Neural progenitor cell (in vitro differentiated cells): ENCODE measurements at regions not wholly inside any gene's neighbourhood (a gene's known extent, or its start where the extent isn't known, plus 50 kb on each side); places are given as distances from the start of the nearest gene placed in this dataset.
A peak's percentile ranks its signal among the peaks of the same experiment; 100 is the strongest.

Experiments
- DNase-seq: peaks from one replicate; pipeline ENCODE4 v3.0.0-alpha.2; 2016; ENCODE audit warnings: low spot score
- H2AFZ ChIP-seq: fragments of 200-600 bp; sonication (generic); replicated peaks from 2 replicates; pipeline ENCODE4 v1.6.1; 2016; ENCODE audit warnings: antibody characterized with exemption
- H3F3A ChIP-seq: fragments of 200-600 bp; sonication (generic); 2 replicates; pipeline ENCODE4 v1.6.1; 2016; ENCODE audit warnings: antibody characterized with exemption, low read depth
- H3K27ac ChIP-seq: fragments of 200-600 bp; sonication (generic); 2 replicates; pipeline ENCODE4 v1.5.1; 2016; ENCODE audit warnings: mild to moderate bottlenecking
- H3K27me3 ChIP-seq: fragments of 200-600 bp; sonication (generic); 2 replicates; pipeline ENCODE4 v1.6.1; 2016; ENCODE audit warnings: mild to moderate bottlenecking, moderate library complexity
- H3K36me3 ChIP-seq: fragments of 200-600 bp; sonication (generic); 2 replicates; pipeline ENCODE4 v1.5.1; 2016
- H3K4me1 ChIP-seq: fragments of 200-600 bp; sonication (generic); 2 replicates; pipeline ENCODE4 v1.6.1; 2016; ENCODE audit warnings: mixed run types
- H3K4me2 ChIP-seq: fragments of 200-600 bp; sonication (generic); 2 replicates; pipeline ENCODE4 v1.6.1; 2016
- H3K4me3 ChIP-seq: fragments of 200-600 bp; sonication (generic); 2 replicates; pipeline ENCODE4 v1.5.1; 2016
- H3K79me2 ChIP-seq: fragments of 200-600 bp; sonication (generic); 2 replicates; pipeline ENCODE4 v1.6.1; 2016; ENCODE audit warnings: low read depth
- H3K9ac ChIP-seq: fragments of 200-600 bp; sonication (generic); 2 replicates; pipeline ENCODE4 v1.6.1; 2016
- H3K9me3 ChIP-seq: fragments of 200-600 bp; sonication (generic); 2 replicates; pipeline ENCODE4 v1.5.1; 2016; ENCODE audit warnings: low read depth
- H4K20me1 ChIP-seq: fragments of 200-600 bp; sonication (generic); 2 replicates; pipeline ENCODE4 v1.6.1; 2016; ENCODE audit warnings: low read depth
- H3K27ac Mint-ChIP-seq: 3 replicates; pipeline ENCODE4 v1.8.0; 2021; ENCODE audit warnings: mixed read lengths
- H3K27me3 Mint-ChIP-seq: 2 replicates; pipeline ENCODE4 v1.8.0; 2022; ENCODE audit warnings: low read depth, mild to moderate bottlenecking, inconsistent platforms, moderate library complexity, mixed read lengths; ENCODE audit not compliant: insufficient read depth
- H3K36me3 Mint-ChIP-seq: 3 replicates; pipeline ENCODE4 v1.8.0; 2021; ENCODE audit warnings: mixed read lengths
- H3K4me1 Mint-ChIP-seq: 3 replicates; pipeline ENCODE4 v1.8.0; 2021; ENCODE audit warnings: mixed read lengths
- H3K4me3 Mint-ChIP-seq: 3 replicates; pipeline ENCODE4 v1.8.0; 2021; ENCODE audit warnings: mild to moderate bottlenecking, moderate library complexity, mixed read lengths
- H3K9me3 Mint-ChIP-seq: 3 replicates; pipeline ENCODE4 v1.8.0; 2020; ENCODE audit warnings: mixed read lengths
- EZH2 ChIP-seq: fragments of 200-600 bp; sonication (generic); IDR thresholded peaks from 2 replicates; pipeline ENCODE4 v1.6.1; 2017; ENCODE audit warnings: antibody characterized with exemption, mild to moderate bottlenecking, moderate library complexity
- EZH2phosphoT487 ChIP-seq: fragments of 200-600 bp; sonication (generic); IDR thresholded peaks from 2 replicates; pipeline ENCODE4 v1.6.1; 2017; ENCODE audit warnings: antibody characterized with exemption
- TF ChIP-seq, protein P1 (sequence below): fragments of 200-600 bp; sonication (generic); IDR thresholded peaks from 2 replicates; pipeline ENCODE4 v1.5.1; 2017; ENCODE audit warnings: antibody characterized with exemption, mild to moderate bottlenecking

DNA sequence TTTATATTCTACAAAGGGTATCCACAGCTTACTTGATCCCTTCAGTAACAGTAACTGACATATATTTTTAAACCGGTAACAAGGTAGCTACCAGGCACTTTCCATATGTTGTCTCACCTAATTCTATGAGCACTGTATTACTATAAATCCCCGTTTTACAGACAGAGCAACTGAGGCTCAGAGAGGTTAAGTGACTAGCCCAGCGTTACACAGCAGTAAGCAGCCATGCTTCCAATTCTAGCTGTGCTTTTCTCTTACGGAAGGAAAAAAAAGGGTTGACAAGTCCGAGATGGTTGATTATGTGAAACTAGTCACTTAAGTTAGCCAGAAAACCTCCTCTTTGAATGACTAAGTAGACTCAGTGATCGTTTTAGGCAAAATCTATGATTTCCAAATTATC lies 187.3 kb upstream of the LHX5 start:
- Histone ChIP-seq H3K4me3 (no peak overlapping the region), H3K27me3 (no peaks in the 10 kb centered on the region), H3K4me1 (peaks cover 43% of the 10 kb centered on the region), H3K9ac (no peak overlapping the region), H2AFZ (no peak overlapping the region), H3K4me2 (no peak overlapping the region), H3F3A (peaks cover 44% of the 10 kb centered on the region), H3K27ac (no peak overlapping the region), H3K9me3 (no peaks in the 10 kb centered on the region), H4K20me1 (no peaks in the 10 kb centered on the region), H3K36me3 (no peaks in the 10 kb centered on the region), H3K79me2 (no peaks in the 10 kb centered on the region)
- Mint-ChIP-seq H3K27ac (peak overlapping the region; percentile 49), H3K4me1 (peaks cover 40% of the 10 kb centered on the region), H3K27me3 (peaks cover 30% of the 10 kb centered on the region), H3K4me3 (no peak overlapping the region), H3K36me3 (peaks cover 2% of the 10 kb centered on the region), H3K9me3 (peaks cover 17% of the 10 kb centered on the region)
- TF ChIP-seq EZH2: no peak
- no peak for TF ChIP-seq EZH2phosphoT487
- no peak for DNase-seq

DNA sequence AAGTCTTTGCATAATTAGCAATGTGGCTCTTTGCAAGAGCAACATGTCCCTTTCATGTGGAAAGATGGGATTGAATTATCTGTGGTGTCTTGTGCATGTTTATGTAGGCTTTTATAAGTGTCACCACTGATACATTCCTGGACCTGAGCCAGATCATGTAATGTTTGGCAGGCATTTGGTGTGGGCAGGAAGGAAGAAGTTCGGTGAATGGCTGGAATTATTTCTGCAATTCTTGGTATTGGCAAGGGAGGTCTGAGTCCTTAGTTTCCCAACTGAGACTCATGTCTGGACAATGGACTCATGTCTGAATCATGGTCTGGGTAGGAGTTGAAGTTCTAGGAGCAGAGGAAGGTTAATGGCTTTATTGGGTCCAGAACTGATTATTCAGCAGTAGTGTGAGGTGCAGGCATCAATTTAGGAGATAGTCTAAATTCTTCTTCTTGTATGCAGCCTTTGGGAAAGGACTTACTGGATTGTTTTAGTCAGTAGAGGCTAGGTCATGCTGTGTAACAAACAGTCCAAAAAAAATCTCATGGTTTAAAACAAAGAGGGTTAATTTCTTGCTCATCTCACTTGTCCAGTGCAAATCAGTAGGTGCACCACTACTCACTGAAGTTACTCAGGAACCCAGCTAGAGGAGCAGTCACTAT lies 186.5 kb upstream of the LHX5 start:
- H3K4me3 Mint-ChIP-seq: no peak overlapping the region
- Histone ChIP-seq H3K9me3 (no peaks in the 10 kb centered on the region), H2AFZ (no peak overlapping the region), H3K36me3 (no peaks in the 10 kb centered on the region), H3K27ac (no peak overlapping the region), H3K4me2 (no peak overlapping the region), H3K79me2 (no peaks in the 10 kb centered on the region), H4K20me1 (no peaks in the 10 kb centered on the region), H3F3A (peaks cover 35% of the 10 kb centered on the region), H3K4me1 (peaks cover 34% of the 10 kb centered on the region), H3K9ac (no peak overlapping the region), H3K27me3 (no peaks in the 10 kb centered on the region), H3K4me3 (no peak overlapping the region)
- H3K9me3 Mint-ChIP-seq: peaks cover 24% of the 10 kb centered on the region
- H3K27ac Mint-ChIP-seq: no peak overlapping the region
- peaks cover 2% of the 10 kb centered on the region for H3K36me3 Mint-ChIP-seq
- TF ChIP-seq EZH2: no peak
- TF ChIP-seq, protein P1, sequence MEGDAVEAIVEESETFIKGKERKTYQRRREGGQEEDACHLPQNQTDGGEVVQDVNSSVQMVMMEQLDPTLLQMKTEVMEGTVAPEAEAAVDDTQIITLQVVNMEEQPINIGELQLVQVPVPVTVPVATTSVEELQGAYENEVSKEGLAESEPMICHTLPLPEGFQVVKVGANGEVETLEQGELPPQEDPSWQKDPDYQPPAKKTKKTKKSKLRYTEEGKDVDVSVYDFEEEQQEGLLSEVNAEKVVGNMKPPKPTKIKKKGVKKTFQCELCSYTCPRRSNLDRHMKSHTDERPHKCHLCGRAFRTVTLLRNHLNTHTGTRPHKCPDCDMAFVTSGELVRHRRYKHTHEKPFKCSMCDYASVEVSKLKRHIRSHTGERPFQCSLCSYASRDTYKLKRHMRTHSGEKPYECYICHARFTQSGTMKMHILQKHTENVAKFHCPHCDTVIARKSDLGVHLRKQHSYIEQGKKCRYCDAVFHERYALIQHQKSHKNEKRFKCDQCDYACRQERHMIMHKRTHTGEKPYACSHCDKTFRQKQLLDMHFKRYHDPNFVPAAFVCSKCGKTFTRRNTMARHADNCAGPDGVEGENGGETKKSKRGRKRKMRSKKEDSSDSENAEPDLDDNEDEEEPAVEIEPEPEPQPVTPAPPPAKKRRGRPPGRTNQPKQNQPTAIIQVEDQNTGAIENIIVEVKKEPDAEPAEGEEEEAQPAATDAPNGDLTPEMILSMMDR: no peak
- TF ChIP-seq EZH2phosphoT487: no peak
- no peak for DNase-seq
- H3K27me3 Mint-ChIP-seq: peaks cover 35% of the 10 kb centered on the region
- peaks cover 31% of the 10 kb centered on the region for H3K4me1 Mint-ChIP-seq

DNA sequence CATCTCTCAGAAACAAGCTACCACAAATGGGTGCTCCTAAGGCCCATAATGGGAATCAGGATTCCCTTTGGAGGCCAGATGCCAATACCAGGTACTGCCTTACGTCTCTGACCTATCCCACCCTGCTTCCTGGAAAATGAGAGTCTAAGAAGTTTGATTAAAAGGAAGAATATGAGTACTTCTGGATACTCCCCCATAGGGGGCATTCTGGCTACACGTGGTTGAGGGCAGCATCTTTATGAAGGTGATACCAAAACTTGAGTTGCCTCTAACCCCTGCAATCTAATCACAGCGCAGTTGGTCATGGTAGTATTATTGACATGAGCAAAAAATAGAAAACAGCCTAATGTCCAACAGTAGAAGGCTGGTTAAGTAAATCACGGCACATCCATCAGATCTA lies 184.2 kb upstream of the LHX5 start:
- H3K27me3 Mint-ChIP-seq: peaks cover 31% of the 10 kb centered on the region

DNA sequence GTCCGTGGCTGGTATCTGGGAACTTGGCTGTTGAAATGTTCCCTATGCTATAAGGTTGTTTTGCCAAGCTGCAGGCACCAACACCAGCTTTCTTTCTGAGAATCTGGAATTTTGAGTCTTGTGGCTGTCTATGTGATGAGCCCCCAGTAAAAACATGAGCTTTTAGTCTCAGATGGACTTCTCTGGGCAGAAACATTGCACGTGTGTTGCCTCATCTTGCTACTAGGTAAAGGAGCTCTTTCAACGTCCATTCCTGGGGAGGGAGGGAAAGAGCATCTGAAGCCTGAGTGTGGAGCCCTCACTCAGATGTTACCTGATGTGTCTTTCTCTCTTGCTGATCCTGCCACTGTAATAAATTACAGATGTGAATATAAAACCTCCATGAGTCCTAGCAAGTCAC lies 183.8 kb upstream of the LHX5 start:
- Mint-ChIP-seq H3K36me3 (peaks cover 2% of the 10 kb centered on the region), H3K4me1 (peaks cover 13% of the 10 kb centered on the region), H3K27ac (no peak overlapping the region), H3K27me3 (peaks cover 29% of the 10 kb centered on the region), H3K9me3 (peaks cover 24% of the 10 kb centered on the region), H3K4me3 (no peak overlapping the region)
- TF ChIP-seq EZH2phosphoT487 (no peak), EZH2 (no peak)
- TF ChIP-seq, protein P1: no peak
- Histone ChIP-seq H4K20me1 (no peaks in the 10 kb centered on the region), H3K27ac (no peak overlapping the region), H3K27me3 (no peaks in the 10 kb centered on the region), H3K36me3 (no peaks in the 10 kb centered on the region), H3F3A (peaks cover 18% of the 10 kb centered on the region), H3K9ac (no peak overlapping the region), H3K4me1 (peaks cover 8% of the 10 kb centered on the region), H3K4me3 (no peak overlapping the region), H3K9me3 (no peaks in the 10 kb centered on the region), H3K79me2 (no peaks in the 10 kb centered on the region), H2AFZ (no peak overlapping the region), H3K4me2 (no peak overlapping the region)
- DNase-seq: no peak

More for the DNA sequence above, 184.2 kb upstream of the LHX5 start:
- Histone ChIP-seq H3K4me3 (no peak overlapping the region), H3K4me2 (no peak overlapping the region), H3K27me3 (no peaks in the 10 kb centered on the region), H3K36me3 (no peaks in the 10 kb centered on the region), H3K27ac (no peak overlapping the region), H3K9ac (no peak overlapping the region), H3K9me3 (no peaks in the 10 kb centered on the region), H4K20me1 (no peaks in the 10 kb centered on the region), H3F3A (peaks cover 18% of the 10 kb centered on the region), H3K79me2 (no peaks in the 10 kb centered on the region), H3K4me1 (peaks cover 12% of the 10 kb centered on the region), H2AFZ (no peak overlapping the region)
- TF ChIP-seq EZH2 (no peak), EZH2phosphoT487 (no peak)
- TF ChIP-seq, protein P1: no peak
- Mint-ChIP-seq H3K27ac (no peak overlapping the region), H3K4me1 (peaks cover 11% of the 10 kb centered on the region), H3K36me3 (peaks cover 2% of the 10 kb centered on the region), H3K4me3 (no peak overlapping the region), H3K9me3 (peaks cover 24% of the 10 kb centered on the region)
- DNase-seq: no peak
